Activated T-helper 17 cell treated with anti-CD3 and anti-CD28 coated beads, Interleukin-2, amount 50 U/mL, for 72 hours (primary cell): ENCODE measurements at regions not wholly inside any gene's neighbourhood (a gene's known extent, or its start where the extent isn't known, plus 50 kb on each side); places are given as distances from the start of the nearest gene placed in this dataset.
A peak's percentile ranks its signal among the peaks of the same experiment; 100 is the strongest.
"Not testable (repeated sequence)": the region's sequence is repeated elsewhere in the genome, so short reads cannot be mapped to it uniquely, and the experiment has no call there.

Experiments used
- ATAC-seq: fragments of 150-1000 bp; cut with Tn5 transposase; replicated peaks from 2 replicates; pipeline ENCODE4 v1.10.0; 2021; ENCODE audit warnings: mild to moderate bottlenecking, moderate library complexity
- H3K27ac Mint-ChIP-seq: one replicate; pipeline ENCODE4 v1.8.0; 2022; ENCODE audit warnings: mixed read lengths
- H3K27me3 Mint-ChIP-seq: one replicate; pipeline ENCODE4 v1.8.0; 2022; ENCODE audit warnings: mixed read lengths
- H3K36me3 Mint-ChIP-seq: one replicate; pipeline ENCODE4 v1.8.0; 2022; ENCODE audit warnings: low read depth, mild to moderate bottlenecking, mixed read lengths
- H3K4me1 Mint-ChIP-seq: one replicate; pipeline ENCODE4 v1.8.0; 2022; ENCODE audit warnings: mixed read lengths
- H3K4me3 Mint-ChIP-seq: one replicate; pipeline ENCODE4 v1.8.0; 2022; ENCODE audit warnings: mild to moderate bottlenecking, mixed read lengths
- H3K9me3 Mint-ChIP-seq: one replicate; pipeline ENCODE4 v1.8.0; 2022; ENCODE audit warnings: mixed read lengths

GRCh38 chr1:224040423-224040822 lies 73.5 kb upstream of the FBXO28 start:
- not testable (repeated sequence) for H3K4me3 Mint-ChIP-seq, H3K36me3 Mint-ChIP-seq, H3K27ac Mint-ChIP-seq, ATAC-seq, H3K4me1 Mint-ChIP-seq, H3K9me3 Mint-ChIP-seq
- H3K27me3 Mint-ChIP-seq: peaks cover 19% of the 10 kb centered on the region

- not testable (repeated sequence) for H3K36me3 Mint-ChIP-seq, ATAC-seq, H3K4me3 Mint-ChIP-seq, H3K27ac Mint-ChIP-seq, H3K4me1 Mint-ChIP-seq, H3K9me3 Mint-ChIP-seq
- peaks cover 19% of the 10 kb centered on the region for H3K27me3 Mint-ChIP-seq
These were observed 73.9 kb upstream of the FBXO28 start for GRCh38 chr1:224040006-224040405.

- peaks cover 16% of the 10 kb centered on the region for H3K27me3 Mint-ChIP-seq
- not testable (repeated sequence) for H3K36me3 Mint-ChIP-seq, ATAC-seq, H3K4me3 Mint-ChIP-seq, H3K27ac Mint-ChIP-seq, H3K9me3 Mint-ChIP-seq, H3K4me1 Mint-ChIP-seq
These were observed 75.1 kb upstream of the FBXO28 start for GRCh38 chr1:224038832-224039231.

GRCh38 chr1:224037362-224037761 lies 76.5 kb upstream of the FBXO28 start:
- ATAC-seq: peak; percentile 37
- not testable (repeated sequence) for H3K27ac Mint-ChIP-seq, H3K4me1 Mint-ChIP-seq, H3K9me3 Mint-ChIP-seq, H3K36me3 Mint-ChIP-seq, H3K4me3 Mint-ChIP-seq
- peaks cover 16% of the 10 kb centered on the region for H3K27me3 Mint-ChIP-seq

- H3K4me3 Mint-ChIP-seq, H3K27ac Mint-ChIP-seq, H3K27me3 Mint-ChIP-seq, H3K4me1 Mint-ChIP-seq, H3K36me3 Mint-ChIP-seq, H3K9me3 Mint-ChIP-seq: not testable (repeated sequence)
- ATAC-seq: peak; percentile 35
These were observed 81.2 kb upstream of the FBXO28 start for GRCh38 chr1:224032608-224033276.

GRCh38 chr1:224031986-224032385 lies 81.9 kb upstream of the FBXO28 start:
- H3K27ac Mint-ChIP-seq, H3K4me1 Mint-ChIP-seq, H3K36me3 Mint-ChIP-seq, H3K27me3 Mint-ChIP-seq, H3K4me3 Mint-ChIP-seq, H3K9me3 Mint-ChIP-seq: not testable (repeated sequence)
- peak; percentile 69 for ATAC-seq

- not testable (repeated sequence) for H3K4me1 Mint-ChIP-seq, H3K4me3 Mint-ChIP-seq, H3K9me3 Mint-ChIP-seq, H3K27me3 Mint-ChIP-seq, ATAC-seq, H3K27ac Mint-ChIP-seq, H3K36me3 Mint-ChIP-seq
These were observed 83.7 kb upstream of the FBXO28 start for GRCh38 chr1:224030257-224030656.

- H3K27me3 Mint-ChIP-seq, H3K4me1 Mint-ChIP-seq, H3K4me3 Mint-ChIP-seq, H3K27ac Mint-ChIP-seq, H3K9me3 Mint-ChIP-seq, ATAC-seq, H3K36me3 Mint-ChIP-seq: not testable (repeated sequence)
These were observed 84.5 kb upstream of the FBXO28 start for GRCh38 chr1:224029286-224030025.

GRCh38 chr1:224028802-224029201 lies 85.1 kb upstream of the FBXO28 start:
- H3K36me3 Mint-ChIP-seq, H3K4me1 Mint-ChIP-seq, H3K27me3 Mint-ChIP-seq, H3K4me3 Mint-ChIP-seq, ATAC-seq, H3K9me3 Mint-ChIP-seq, H3K27ac Mint-ChIP-seq: not testable (repeated sequence)

GRCh38 chr1:224023122-224023521 lies 90.8 kb upstream of the FBXO28 start:
- H3K9me3 Mint-ChIP-seq, H3K36me3 Mint-ChIP-seq, H3K27me3 Mint-ChIP-seq, ATAC-seq, H3K4me1 Mint-ChIP-seq, H3K27ac Mint-ChIP-seq, H3K4me3 Mint-ChIP-seq: not testable (repeated sequence)

GRCh38 chr1:224022249-224022970 lies 91.5 kb upstream of the FBXO28 start:
- H3K27ac Mint-ChIP-seq, H3K27me3 Mint-ChIP-seq, H3K4me1 Mint-ChIP-seq, H3K36me3 Mint-ChIP-seq, H3K9me3 Mint-ChIP-seq, ATAC-seq, H3K4me3 Mint-ChIP-seq: not testable (repeated sequence)

GRCh38 chr1:224019866-224020265 lies 94.0 kb upstream of the FBXO28 start:
- ATAC-seq, H3K4me3 Mint-ChIP-seq, H3K4me1 Mint-ChIP-seq, H3K27ac Mint-ChIP-seq, H3K36me3 Mint-ChIP-seq, H3K27me3 Mint-ChIP-seq, H3K9me3 Mint-ChIP-seq: not testable (repeated sequence)

GRCh38 chr1:224015782-224016181 lies 98.1 kb upstream of the FBXO28 start:
- not testable (repeated sequence) for H3K4me1 Mint-ChIP-seq, H3K27ac Mint-ChIP-seq, H3K9me3 Mint-ChIP-seq, H3K27me3 Mint-ChIP-seq, ATAC-seq, H3K4me3 Mint-ChIP-seq, H3K36me3 Mint-ChIP-seq

GRCh38 chr1:224014330-224014649 lies 99.6 kb upstream of the FBXO28 start:
- Mint-ChIP-seq H3K27me3 (no peaks in the 10 kb centered on the region), H3K36me3 (no peaks in the 10 kb centered on the region), H3K27ac (no peak overlapping the region), H3K9me3 (no peaks in the 10 kb centered on the region), H3K4me3 (no peak overlapping the region), H3K4me1 (no peaks in the 10 kb centered on the region)
- ATAC-seq: no peak

- H3K27ac Mint-ChIP-seq, ATAC-seq, H3K4me1 Mint-ChIP-seq, H3K36me3 Mint-ChIP-seq, H3K4me3 Mint-ChIP-seq, H3K9me3 Mint-ChIP-seq, H3K27me3 Mint-ChIP-seq: not testable (repeated sequence)
These were observed 100.1 kb upstream of the FBXO28 start for GRCh38 chr1:224013626-224014329.
